ENCODE measurements at regions not wholly inside any gene's neighbourhood (a gene's known extent, or its start where the extent isn't known, plus 50 kb on each side); places are given as distances from the start of the nearest gene placed in this dataset.

DNA sequence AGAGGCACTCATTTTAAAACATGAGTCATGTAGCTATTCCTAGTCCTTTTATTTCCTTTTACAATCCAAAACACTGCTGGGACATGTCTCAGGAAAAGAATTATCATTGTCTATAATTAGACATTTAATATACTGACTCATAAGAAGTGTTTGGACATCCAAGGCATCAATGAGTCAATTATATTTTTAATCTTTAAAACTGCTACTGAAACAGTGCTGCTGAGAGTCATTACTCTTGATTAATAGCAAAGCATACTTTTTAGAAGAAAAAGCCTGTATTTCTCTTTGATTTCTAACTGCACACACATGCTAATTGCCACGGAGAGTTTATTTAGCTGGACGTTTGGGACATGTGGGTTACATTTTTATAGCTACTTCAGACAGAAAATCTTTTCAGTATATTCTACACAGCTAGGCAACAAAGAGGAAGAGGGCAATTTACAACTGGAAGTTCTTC is 1249.0 kb upstream of the CDH18 start:
- DNase-seq (no peak), ATAC-seq (no peak), FAIRE-seq (no peak)
- intact Hi-C loops (cut with DNase I) = no loop called here
- no peaks in the 10 kb centered on the region for H3K4me1 ChIP-seq
- H3K36me3 ChIP-seq = no peaks in the 10 kb centered on the region
- no peaks in the 10 kb centered on the region for H3K9me3 ChIP-seq
- no peaks in the 10 kb centered on the region for H3K27me3 ChIP-seq
- no peak overlapping the region for H3K4me3 ChIP-seq
- TF ChIP-seq CTCF (IDR thresholded peaks at IDR 0.05) = no peak
- H3K27ac ChIP-seq = no peak overlapping the region
- 3 to 4% methylated on average over 2 of the region's 2 CpGs for WGBS, 2 donors

GRCh38 chr5:21236104-21236503 is 1248.1 kb upstream of the CDH18 start:
- DNase-seq (no peak), ATAC-seq (no peak), FAIRE-seq (no peak)
- intact Hi-C loops (cut with DNase I) = no loop called here
- no peak for TF ChIP-seq CTCF (IDR thresholded peaks at IDR 0.05)
- Histone ChIP-seq H3K9me3 (no peaks in the 10 kb centered on the region), H3K36me3 (no peaks in the 10 kb centered on the region), H3K27ac (no peak overlapping the region), H3K4me1 (no peaks in the 10 kb centered on the region), H3K4me3 (no peak overlapping the region), H3K27me3 (no peaks in the 10 kb centered on the region)
- WGBS, 2 donors = 48 to 65% methylated on average over 1 of the region's 1 CpG

GRCh38 chr5:21225223-21226064 is 1237.4 kb upstream of the CDH18 start:
- ATAC-seq (no peak), DNase-seq (no peak), FAIRE-seq (no peak)
- Histone ChIP-seq H3K27me3 (no peaks in the 10 kb centered on the region), H3K27ac (no peak overlapping the region), H3K9me3 (no peaks in the 10 kb centered on the region), H3K4me3 (no peak overlapping the region), H3K4me1 (no peaks in the 10 kb centered on the region), H3K36me3 (no peaks in the 10 kb centered on the region)
- intact Hi-C loops (cut with DNase I) = no loop called here
- no peak for TF ChIP-seq CTCF (IDR thresholded peaks at IDR 0.05)
- 70 to 75% methylated on average over 16 of the region's 16 CpGs for WGBS, 2 donors

DNA sequence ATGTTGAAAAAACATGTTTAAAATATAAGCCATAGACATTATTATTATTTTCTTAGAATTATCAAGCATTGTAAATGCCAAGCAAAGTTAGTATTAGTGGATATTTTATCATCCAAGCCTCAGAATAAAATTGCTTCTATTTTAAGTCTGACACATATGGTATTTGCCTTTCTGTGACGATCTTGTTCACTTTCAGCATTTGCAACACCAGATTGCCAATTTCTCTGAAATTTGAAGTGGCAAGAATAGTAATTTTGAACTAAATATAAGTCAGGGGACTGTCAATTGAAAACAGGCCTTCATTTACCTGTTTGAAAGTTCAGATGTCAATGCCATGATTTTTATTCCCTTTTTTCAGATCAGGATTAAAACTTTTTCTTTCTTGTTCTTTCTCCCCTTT is 1233.6 kb upstream of the CDH18 start:
- WGBS, 2 donors = 52 to 65% methylated on average over 1 of the region's 1 CpG
- no peaks in the 10 kb centered on the region for H3K4me1 ChIP-seq
- H3K36me3 ChIP-seq = no peaks in the 10 kb centered on the region
- H3K9me3 ChIP-seq = no peaks in the 10 kb centered on the region
- FAIRE-seq (no peak), ATAC-seq (no peak), DNase-seq (no peak)
- no peak for TF ChIP-seq CTCF (IDR thresholded peaks at IDR 0.05)
- intact Hi-C loops (cut with DNase I) = no loop called here
- H3K27me3 ChIP-seq = no peaks in the 10 kb centered on the region
- no peak overlapping the region for H3K4me3 ChIP-seq
- H3K27ac ChIP-seq = no peak overlapping the region

GRCh38 chr5:21219966-21220365 is 1232.0 kb upstream of the CDH18 start:
- no peak for ATAC-seq
- Histone ChIP-seq H3K4me1 (no peaks in the 10 kb centered on the region), H3K27me3 (no peaks in the 10 kb centered on the region), H3K36me3 (no peaks in the 10 kb centered on the region), H3K4me3 (no peak overlapping the region), H3K27ac (no peak overlapping the region), H3K9me3 (no peaks in the 10 kb centered on the region)
- no peak for DNase-seq
- WGBS, 2 donors = 29 to 46% methylated on average over 2 of the region's 2 CpGs
- no peak for FAIRE-seq
- TF ChIP-seq CTCF (IDR thresholded peaks at IDR 0.05) = no peak
- intact Hi-C loops (cut with DNase I) = no loop called here
